Kidney epithelial cell (primary cell): ENCODE measurements at regions not wholly inside any gene's neighbourhood (a gene's known extent, or its start where the extent isn't known, plus 50 kb on each side); places are given as distances from the start of the nearest gene placed in this dataset.

Experiments used
- DNase-seq: peaks from one replicate; pipeline ENCODE4 v3.0.0-alpha.2; 2010; ENCODE audit warnings: low read depth
- H3K27me3 ChIP-seq: 2 replicates; pipeline ENCODE4 v1.6.0; 2011; ENCODE audit warnings: low read length; ENCODE audit not compliant: control insufficient read depth, insufficient read depth
- H3K36me3 ChIP-seq: 2 replicates; pipeline ENCODE4 v1.5.1; 2011; ENCODE audit warnings: low read length; ENCODE audit not compliant: control insufficient read depth, insufficient read depth
- H3K4me3 ChIP-seq: 2 replicates; pipeline ENCODE4 v1.5.1; 2011; ENCODE audit warnings: low read depth, mild to moderate bottlenecking, control low read depth, low read length
- TF ChIP-seq, protein P1 (sequence below): IDR thresholded peaks from 2 replicates; pipeline ENCODE4 v1.5.1; 2011; ENCODE audit warnings: mild to moderate bottlenecking, moderate library complexity, low read length, control low read depth, inconsistent platforms; ENCODE audit not compliant: insufficient read depth, poor library complexity, severe bottlenecking

- no peak for DNase-seq
- H3K27me3 ChIP-seq, result no peaks in the 10 kb centered on the region
- no peak overlapping the region for H3K4me3 ChIP-seq
- no peaks in the 10 kb centered on the region for H3K36me3 ChIP-seq
- TF ChIP-seq, protein P1, sequence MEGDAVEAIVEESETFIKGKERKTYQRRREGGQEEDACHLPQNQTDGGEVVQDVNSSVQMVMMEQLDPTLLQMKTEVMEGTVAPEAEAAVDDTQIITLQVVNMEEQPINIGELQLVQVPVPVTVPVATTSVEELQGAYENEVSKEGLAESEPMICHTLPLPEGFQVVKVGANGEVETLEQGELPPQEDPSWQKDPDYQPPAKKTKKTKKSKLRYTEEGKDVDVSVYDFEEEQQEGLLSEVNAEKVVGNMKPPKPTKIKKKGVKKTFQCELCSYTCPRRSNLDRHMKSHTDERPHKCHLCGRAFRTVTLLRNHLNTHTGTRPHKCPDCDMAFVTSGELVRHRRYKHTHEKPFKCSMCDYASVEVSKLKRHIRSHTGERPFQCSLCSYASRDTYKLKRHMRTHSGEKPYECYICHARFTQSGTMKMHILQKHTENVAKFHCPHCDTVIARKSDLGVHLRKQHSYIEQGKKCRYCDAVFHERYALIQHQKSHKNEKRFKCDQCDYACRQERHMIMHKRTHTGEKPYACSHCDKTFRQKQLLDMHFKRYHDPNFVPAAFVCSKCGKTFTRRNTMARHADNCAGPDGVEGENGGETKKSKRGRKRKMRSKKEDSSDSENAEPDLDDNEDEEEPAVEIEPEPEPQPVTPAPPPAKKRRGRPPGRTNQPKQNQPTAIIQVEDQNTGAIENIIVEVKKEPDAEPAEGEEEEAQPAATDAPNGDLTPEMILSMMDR, result no peak
Observed at GRCh38 chr15:94610069-94610468, 378.7 kb downstream of the MCTP2 start.

DNA sequence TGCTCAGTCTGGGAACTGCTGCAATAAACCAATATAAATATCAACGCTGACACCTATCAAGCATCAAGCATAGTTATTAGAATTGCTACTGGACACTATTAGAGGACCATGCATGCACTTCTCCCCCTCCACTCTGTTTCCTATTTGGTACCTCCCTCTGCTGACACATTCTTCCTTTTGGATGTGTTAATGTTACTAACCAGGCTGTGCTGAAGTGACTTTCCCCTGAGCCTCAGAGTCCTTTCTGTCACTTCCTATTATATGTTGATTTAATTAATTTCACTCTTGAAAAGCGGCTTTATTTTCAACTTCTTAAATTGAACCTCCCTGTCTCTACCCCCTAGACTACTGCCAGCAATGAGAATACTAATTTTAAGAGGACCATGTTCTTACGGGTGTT lies 379.1 kb downstream of the MCTP2 start:
- TF ChIP-seq, protein P1, result no peak
- no peaks in the 10 kb centered on the region for H3K27me3 ChIP-seq
- H3K4me3 ChIP-seq, result no peak overlapping the region
- no peaks in the 10 kb centered on the region for H3K36me3 ChIP-seq
- no peak for DNase-seq

DNA sequence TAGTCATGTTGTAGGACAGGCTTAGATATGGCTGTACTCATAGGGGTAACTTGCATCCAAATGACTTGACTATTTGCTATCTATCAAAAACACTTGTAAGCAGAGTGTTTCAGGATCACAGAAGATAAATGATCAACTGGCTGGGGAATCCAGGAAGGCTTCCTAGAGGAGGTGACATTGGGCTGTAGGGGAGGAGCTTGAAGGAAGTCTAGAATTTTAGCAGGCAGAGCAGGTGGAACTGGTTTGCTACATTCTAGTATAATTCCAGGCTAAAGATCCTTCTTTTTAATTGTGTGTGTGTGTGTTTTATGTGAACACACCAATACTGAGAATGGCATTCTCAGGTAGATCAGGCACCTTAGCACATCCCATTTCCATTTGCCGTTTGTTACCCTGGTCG lies 380.3 kb downstream of the MCTP2 start:
- H3K36me3 ChIP-seq, result no peaks in the 10 kb centered on the region
- H3K27me3 ChIP-seq, result no peaks in the 10 kb centered on the region
- DNase-seq, result no peak
- H3K4me3 ChIP-seq, result no peak overlapping the region
- TF ChIP-seq, protein P1, result no peak

GRCh38 chr15:94615688-94616087 lies 384.3 kb downstream of the MCTP2 start:
- Histone ChIP-seq H3K27me3 (no peaks in the 10 kb centered on the region), H3K36me3 (no peaks in the 10 kb centered on the region), H3K4me3 (no peak overlapping the region)
- DNase-seq, result no peak
- TF ChIP-seq, protein P1, result no peak

DNA sequence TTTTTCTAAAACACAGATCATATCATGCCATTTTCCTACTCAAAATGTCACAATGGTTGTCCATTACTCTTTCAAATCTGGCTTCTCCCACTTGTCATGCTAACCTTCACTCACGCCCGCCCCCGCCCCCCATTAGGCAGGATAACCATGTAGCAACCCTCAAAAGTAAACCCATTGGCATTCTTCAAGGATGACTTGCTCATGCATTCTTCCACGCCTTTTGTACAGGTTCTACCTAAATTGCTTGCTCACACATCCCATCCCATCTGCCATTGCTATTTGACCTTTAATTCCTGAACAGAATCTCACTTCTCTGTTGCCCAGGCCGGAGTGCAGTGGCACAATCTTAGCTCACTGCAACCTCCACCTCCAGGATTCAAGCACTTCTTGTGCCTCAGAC lies 389.3 kb downstream of the MCTP2 start:
- TF ChIP-seq, protein P1, result no peak
- DNase-seq, result no peak
- Histone ChIP-seq H3K4me3 (no peak overlapping the region), H3K27me3 (no peaks in the 10 kb centered on the region), H3K36me3 (no peaks in the 10 kb centered on the region)

DNA sequence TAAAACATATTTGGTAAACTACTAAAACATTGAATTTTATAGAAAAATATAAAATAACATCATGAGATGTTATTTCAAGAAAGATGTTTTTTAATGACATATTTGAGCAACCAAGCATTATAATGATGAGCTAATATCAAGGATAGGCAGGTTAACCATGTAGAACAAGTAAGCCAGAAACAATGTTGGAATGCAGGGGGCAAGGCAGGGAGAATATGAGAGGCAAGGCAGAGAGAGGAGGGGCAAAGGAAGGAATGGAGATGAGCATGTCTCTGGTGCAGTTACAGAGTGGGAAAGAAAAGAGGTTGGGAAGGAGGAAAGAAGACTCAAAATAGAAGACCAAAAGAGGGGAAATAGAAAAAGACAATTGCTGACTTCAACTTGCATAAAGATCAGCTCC lies 390.4 kb downstream of the MCTP2 start:
- Histone ChIP-seq H3K4me3 (no peak overlapping the region), H3K36me3 (no peaks in the 10 kb centered on the region), H3K27me3 (no peaks in the 10 kb centered on the region)
- TF ChIP-seq, protein P1, result no peak
- DNase-seq, result no peak
